ENCODE measurements at regions not wholly inside any gene's neighbourhood (a gene's known extent, or its start where the extent isn't known, plus 50 kb on each side); places are given as distances from the start of the nearest gene placed in this dataset.
A peak's percentile ranks its signal among the peaks of the same experiment; 100 is the strongest.

- ATAC-seq: peak; percentile 94
- intact Hi-C loops (cut with DNase I): no loop called here
- H3K36me3 ChIP-seq: no peaks in the 10 kb centered on the region
Observed at GRCh38 chr3:135895106-135895733, 70.3 kb upstream of the PPP2R3A start.

GRCh38 chr3:135895734-135896121 lies 69.8 kb upstream of the PPP2R3A start:
- H3K36me3 ChIP-seq: no peaks in the 10 kb centered on the region
- H3K9me3 ChIP-seq: no peaks in the 10 kb centered on the region
- DNase-seq: no peak
- ATAC-seq: peak; percentile 29
- no peaks in the 10 kb centered on the region for H3K4me1 ChIP-seq
- H3K4me3 ChIP-seq: no peak overlapping the region
- intact Hi-C loops (cut with DNase I): no loop called here
- no peaks in the 10 kb centered on the region for H3K27me3 ChIP-seq
- TF ChIP-seq CTCF (IDR thresholded peaks at IDR 0.05): no peak
- H3K27ac ChIP-seq: no peak overlapping the region

More at GRCh38 chr3:135895106-135895733, 70.3 kb upstream of the PPP2R3A start:
- Histone ChIP-seq H3K4me1 (no peaks in the 10 kb centered on the region), H3K9me3 (no peaks in the 10 kb centered on the region), H3K4me3 (no peak overlapping the region), H3K27ac (no peak overlapping the region), H3K27me3 (no peaks in the 10 kb centered on the region)
- DNase-seq: peak in 3 of 4 donors; percentile 43 to 71 (median 48)
- TF ChIP-seq CTCF (IDR thresholded peaks at IDR 0.05): peak; percentile 70 to 75

- DNase-seq (no peak), ATAC-seq (no peak)
- TF ChIP-seq CTCF (IDR thresholded peaks at IDR 0.05): no peak
- no peak overlapping the region for H3K27ac ChIP-seq
- no peaks in the 10 kb centered on the region for H3K9me3 ChIP-seq
- no peak overlapping the region for H3K4me3 ChIP-seq
- intact Hi-C loops (cut with DNase I): no loop called here
- no peaks in the 10 kb centered on the region for H3K36me3 ChIP-seq
- no peaks in the 10 kb centered on the region for H3K27me3 ChIP-seq
- H3K4me1 ChIP-seq: no peaks in the 10 kb centered on the region
Observed at GRCh38 chr3:135896613-135897012, 68.9 kb upstream of the PPP2R3A start.

GRCh38 chr3:135897715-135898114 lies 67.8 kb upstream of the PPP2R3A start:
- H3K27me3 ChIP-seq: no peaks in the 10 kb centered on the region
- no peak overlapping the region for H3K4me3 ChIP-seq
- intact Hi-C loops (cut with DNase I): no loop called here
- DNase-seq (no peak), ATAC-seq (no peak)
- no peaks in the 10 kb centered on the region for H3K9me3 ChIP-seq
- H3K27ac ChIP-seq: no peak overlapping the region
- no peaks in the 10 kb centered on the region for H3K4me1 ChIP-seq
- H3K36me3 ChIP-seq: no peaks in the 10 kb centered on the region
- TF ChIP-seq CTCF (IDR thresholded peaks at IDR 0.05): no peak

- Histone ChIP-seq H3K27ac (no peak overlapping the region), H3K36me3 (no peaks in the 10 kb centered on the region), H3K9me3 (no peaks in the 10 kb centered on the region), H3K27me3 (no peaks in the 10 kb centered on the region), H3K4me3 (no peak overlapping the region), H3K4me1 (no peaks in the 10 kb centered on the region)
- intact Hi-C loops (cut with DNase I): no loop called here
- DNase-seq (no peak), ATAC-seq (no peak)
- TF ChIP-seq CTCF (IDR thresholded peaks at IDR 0.05): no peak
Observed at GRCh38 chr3:135898774-135899173, 66.8 kb upstream of the PPP2R3A start.
